Stimulated activated naive CD4-positive, alpha-beta T cell treated with Interleukin-2 at 50 U/mL for 16 hours (primary cell): ENCODE measurements at regions not wholly inside any gene's neighbourhood (a gene's known extent, or its start where the extent isn't known, plus 50 kb on each side); places are given as distances from the start of the nearest gene placed in this dataset.

Source experiments
- DNase-seq: peaks from one replicate; lab custom pipeline; 2025; lab: John Stamatoyannopoulos, UW

GRCh38 chr1:201656311-201657032 is 117.5 kb downstream of the NAV1 start:
- DNase-seq: no peak

GRCh38 chr1:201659572-201659971 is 120.6 kb downstream of the NAV1 start:
- no peak for DNase-seq

GRCh38 chr1:201660931-201661822 is 122.2 kb downstream of the NAV1 start:
- DNase-seq: no peak

- DNase-seq: no peak
These were observed 123.0 kb downstream of the NAV1 start for GRCh38 chr1:201661823-201662359.

GRCh38 chr1:201662646-201663045 is 123.7 kb downstream of the NAV1 start:
- DNase-seq: no peak

- DNase-seq: no peak
These were observed 124.7 kb downstream of the NAV1 start for GRCh38 chr1:201663491-201664113.

- no peak for DNase-seq
These were observed 126.1 kb downstream of the NAV1 start for GRCh38 chr1:201665036-201665435.

- no peak for DNase-seq
These were observed 127.2 kb downstream of the NAV1 start for GRCh38 chr1:201666102-201666501.

- no peak for DNase-seq
These were observed 127.7 kb downstream of the NAV1 start for GRCh38 chr1:201666645-201667044.

GRCh38 chr1:201667479-201667878 is 128.6 kb downstream of the NAV1 start:
- DNase-seq: no peak

GRCh38 chr1:201670517-201670916 is 131.6 kb downstream of the NAV1 start:
- no peak for DNase-seq

- DNase-seq: no peak
These were observed 133.8 kb downstream of the NAV1 start for GRCh38 chr1:201672685-201673084.

GRCh38 chr1:201673093-201673492 is 134.2 kb downstream of the NAV1 start:
- no peak for DNase-seq

- no peak for DNase-seq
These were observed 135.0 kb downstream of the NAV1 start for GRCh38 chr1:201673915-201674314.

GRCh38 chr1:201675143-201675542 is 136.2 kb downstream of the NAV1 start:
- DNase-seq: no peak

- no peak for DNase-seq
These were observed 137.3 kb downstream of the NAV1 start for GRCh38 chr1:201676197-201676596.

- DNase-seq: no peak
These were observed 137.7 kb downstream of the NAV1 start for GRCh38 chr1:201676641-201677040.

GRCh38 chr1:201678264-201679101 is 139.6 kb downstream of the NAV1 start:
- no peak for DNase-seq

- no peak for DNase-seq
These were observed 142.4 kb downstream of the NAV1 start for GRCh38 chr1:201681375-201681774.

- DNase-seq: no peak
These were observed 144.0 kb downstream of the NAV1 start for GRCh38 chr1:201682964-201683363.

- DNase-seq: no peak
These were observed 144.5 kb downstream of the NAV1 start for GRCh38 chr1:201683397-201683796.

- no peak for DNase-seq
These were observed 143.5 kb upstream of the IPO9 start for GRCh38 chr1:201685485-201685884.
